ENCODE measurements at regions not wholly inside any gene's neighbourhood (a gene's known extent, or its start where the extent isn't known, plus 50 kb on each side); places are given as distances from the start of the nearest gene placed in this dataset.

- Histone ChIP-seq H2BK120ac (ENCODE audit: low read depth, low read length, poor library complexity, severe bottlenecking) (no peak overlapping the region), H4K8ac (replicated peaks; ENCODE audit: insufficient read length, low read depth, low read length) (no peak overlapping the region), H4K91ac (ENCODE audit: insufficient read length, low read depth, low read length) (no peak overlapping the region), H3K14ac (ENCODE audit: insufficient read depth, low read length) (0 out of 2 replicates have a peak overlapping the region, but pooled peaks have one; percentile 4), H2AK5ac (ENCODE audit: insufficient read length, low read length) (no peak overlapping the region), H3K27ac (ENCODE audit: insufficient read length, low read depth, low read length) (no peak overlapping the region), H3K23ac (ENCODE audit: insufficient read length, low read depth, low read length) (no peak overlapping the region), H2BK20ac (ENCODE audit: low read depth, low read length, poor library complexity, severe bottlenecking) (no peak overlapping the region), H3K4me1 (ENCODE audit: insufficient read depth, low read length) (no peaks in the 10 kb centered on the region), H3K79me2 (ENCODE audit: insufficient read depth, low read length) (no peaks in the 10 kb centered on the region), H2BK12ac (ENCODE audit: insufficient read length, low read depth, low read length) (no peak overlapping the region), H3K79me1 (ENCODE audit: insufficient read depth, low read depth, low read length, poor library complexity, severe bottlenecking) (no peaks in the 10 kb centered on the region), H3K9ac (ENCODE audit: extremely low read depth, insufficient read length, low read length) (no peak overlapping the region), H3K4ac (ENCODE audit: low read depth, low read length) (no peak overlapping the region), H3K9me3 (ENCODE audit: control insufficient read depth, low read depth, low read length) (no peaks in the 10 kb centered on the region), H2AFZ (ENCODE audit: low read length) (no peak overlapping the region), H4K5ac (ENCODE audit: insufficient read length, low read depth, low read length) (no peak overlapping the region), H3K56ac (ENCODE audit: insufficient read length, low read depth, low read length) (no peak overlapping the region), H3K18ac (ENCODE audit: insufficient read length, low read depth, low read length) (no peak overlapping the region), H3K23me2 (ENCODE audit: insufficient read length, low read depth, low read length, poor library complexity, severe bottlenecking) (no peaks in the 10 kb centered on the region), H2BK15ac (ENCODE audit: low read depth, low read length) (no peak overlapping the region), H3K27me3 (ENCODE audit: insufficient read depth, low read length) (no peaks in the 10 kb centered on the region), H4K20me1 (ENCODE audit: control insufficient read depth, insufficient read depth, insufficient read length) (no peaks in the 10 kb centered on the region), H3T11ph (ENCODE audit: low read length) (no peak overlapping the region), H2BK5ac (ENCODE audit: insufficient read length, low read length) (no peak overlapping the region), H3K4me2 (ENCODE audit: insufficient read depth, insufficient read length, low read length) (no peak overlapping the region)
- Mint-ChIP-seq H3K36me3 (ENCODE audit: insufficient read depth in 1 of 3, low read depth in 3 of 3) (0 out of 7 replicates have a peak, but pooled peaks cover 0 to 4% (median 2%) of the 10 kb centered on the region in 3 experiments), H3K27me3 (ENCODE audit: low read depth) (no peaks in the 10 kb centered on the region; the same call in 1 of the 2 replicates), H3K4me3 (no peak overlapping the region), H3K4me1 (peaks cover 0 to 6% of the 10 kb centered on the region in 2 experiments; a peak in 2 of 4 replicates), H3K9me3 (peaks cover 6 to 14% of the 10 kb centered on the region in 2 experiments; a peak in 4 of 5 replicates), H3K27ac (no peak overlapping the region)
- TF ChIP-seq CTCF (conservative IDR thresholded peaks at IDR 0.05) = no peak
- no peak for DNase-seq
- WGBS (ENCODE audit: extremely low coverage, insufficient read length, low lambda C conversion rate) = no CpG with 5 or more reads among the region's 2 CpGs
These were observed 265.5 kb upstream of the PCSK5 start for GRCh38 chr9:75624998-75625397.

Data from H9 (cell line).